ENCODE measurements at regions not wholly inside any gene's neighbourhood (a gene's known extent, or its start where the extent isn't known, plus 50 kb on each side); places are given as distances from the start of the nearest gene placed in this dataset.

- ATAC-seq (no peak), DNase-seq (no peak)
- H3K4me3 Mint-ChIP-seq, result no peak overlapping the region
- peaks cover 20% of the 10 kb centered on the region for H3K27me3 Mint-ChIP-seq
- H3K36me3 Mint-ChIP-seq (ENCODE audit: low read depth), result no peaks in the 10 kb centered on the region
- H3K27ac Mint-ChIP-seq, result no peak overlapping the region
- ChIA-PET CTCF (interaction anchor here (1.5 kb wide), 1 partner anchor 13 kb away, joined by 3 read pairs; no protein-coding TSS in a partner anchor), POLR2A (no interaction called here)
- no peaks in the 10 kb centered on the region for H3K4me1 Mint-ChIP-seq
- intact Hi-C loops (cut with DNase I, micrococcal nuclease), result no loop called here
- peaks cover 12% of the 10 kb centered on the region for H3K9me3 Mint-ChIP-seq (ENCODE audit: low read depth)
Measured at GRCh38 chr4:128596853-128597252, 212.6 kb upstream of the JADE1 start.

GRCh38 chr4:128596115-128596514 is 213.4 kb upstream of the JADE1 start:
- POLR2A ChIA-PET, result no interaction called here
- Mint-ChIP-seq H3K27me3 (peaks cover 20% of the 10 kb centered on the region), H3K9me3 (ENCODE audit: low read depth) (peaks cover 12% of the 10 kb centered on the region), H3K4me1 (no peaks in the 10 kb centered on the region), H3K36me3 (ENCODE audit: low read depth) (no peaks in the 10 kb centered on the region), H3K4me3 (no peak overlapping the region), H3K27ac (no peak overlapping the region)
- CTCF ChIA-PET, result interaction anchor here (1.5 kb wide), 1 partner anchor 12 kb away, joined by 3 read pairs; no protein-coding TSS in a partner anchor
- DNase-seq (no peak), ATAC-seq (no peak)
- intact Hi-C loops (cut with DNase I, micrococcal nuclease), result no loop called here

GRCh38 chr4:128591482-128591881 is 218.0 kb upstream of the JADE1 start:
- intact Hi-C loops (cut with DNase I, micrococcal nuclease), result no loop called here
- H3K9me3 Mint-ChIP-seq (ENCODE audit: low read depth), result peaks cover 12% of the 10 kb centered on the region
- peaks cover 10% of the 10 kb centered on the region for H3K27me3 Mint-ChIP-seq
- ATAC-seq (no peak), DNase-seq (no peak)
- H3K27ac Mint-ChIP-seq, result no peak overlapping the region
- no peaks in the 10 kb centered on the region for H3K36me3 Mint-ChIP-seq (ENCODE audit: low read depth)
- no peaks in the 10 kb centered on the region for H3K4me1 Mint-ChIP-seq
- ChIA-PET POLR2A (no interaction called here), CTCF (no interaction called here)
- H3K4me3 Mint-ChIP-seq, result no peak overlapping the region

GRCh38 chr4:128590773-128591172 is 218.7 kb upstream of the JADE1 start:
- CTCF ChIA-PET, result no interaction called here
- H3K9me3 Mint-ChIP-seq (ENCODE audit: low read depth), result peaks cover 11% of the 10 kb centered on the region
- no peak for ATAC-seq

GRCh38 chr4:128590034-128590740 is 219.3 kb upstream of the JADE1 start:
- ChIA-PET POLR2A (no interaction called here), CTCF (no interaction called here)
- no peak for ATAC-seq
- intact Hi-C loops (cut with DNase I, micrococcal nuclease), result no loop called here
- Mint-ChIP-seq H3K4me3 (no peak overlapping the region), H3K27ac (no peak overlapping the region), H3K4me1 (no peaks in the 10 kb centered on the region), H3K36me3 (ENCODE audit: low read depth) (no peaks in the 10 kb centered on the region), H3K27me3 (peaks cover 4% of the 10 kb centered on the region), H3K9me3 (ENCODE audit: low read depth) (peaks cover 10% of the 10 kb centered on the region)
- no peak for DNase-seq

More at GRCh38 chr4:128590773-128591172, 218.7 kb upstream of the JADE1 start:
- Mint-ChIP-seq H3K27me3 (peaks cover 5% of the 10 kb centered on the region), H3K36me3 (ENCODE audit: low read depth) (no peaks in the 10 kb centered on the region), H3K4me1 (no peaks in the 10 kb centered on the region), H3K27ac (no peak overlapping the region), H3K4me3 (no peak overlapping the region)
- intact Hi-C loops (cut with DNase I, micrococcal nuclease), result no loop called here
- DNase-seq, result no peak
- POLR2A ChIA-PET, result no interaction called here

GRCh38 chr4:128589384-128589965 is 220.0 kb upstream of the JADE1 start:
- intact Hi-C loops (cut with DNase I, micrococcal nuclease), result no loop called here
- ATAC-seq, result no peak
- Mint-ChIP-seq H3K9me3 (ENCODE audit: low read depth) (peaks cover 6% of the 10 kb centered on the region), H3K27me3 (peaks cover 3% of the 10 kb centered on the region), H3K4me3 (no peak overlapping the region), H3K4me1 (no peaks in the 10 kb centered on the region), H3K27ac (no peak overlapping the region), H3K36me3 (ENCODE audit: low read depth) (no peaks in the 10 kb centered on the region)
- POLR2A ChIA-PET, result no interaction called here
- CTCF ChIA-PET, result no interaction called here
- DNase-seq, result no peak

GRCh38 chr4:128587382-128587781 is 222.1 kb upstream of the JADE1 start:
- H3K36me3 Mint-ChIP-seq (ENCODE audit: low read depth), result no peaks in the 10 kb centered on the region
- H3K27me3 Mint-ChIP-seq, result no peaks in the 10 kb centered on the region
- ATAC-seq, result no peak
- DNase-seq, result no peak
- intact Hi-C loops (cut with DNase I, micrococcal nuclease), result no loop called here
- no peaks in the 10 kb centered on the region for H3K9me3 Mint-ChIP-seq (ENCODE audit: low read depth)
- H3K4me1 Mint-ChIP-seq, result no peaks in the 10 kb centered on the region
- H3K27ac Mint-ChIP-seq, result no peak overlapping the region
- ChIA-PET POLR2A (no interaction called here), CTCF (interaction anchor here (1.0 kb wide), 1 partner anchor 12 kb away, joined by 5 read pairs; no protein-coding TSS in a partner anchor)
- H3K4me3 Mint-ChIP-seq, result no peak overlapping the region

GRCh38 chr4:128583753-128584712 is 225.5 kb upstream of the JADE1 start:
- H3K27me3 Mint-ChIP-seq, result no peaks in the 10 kb centered on the region
- ChIA-PET POLR2A (no interaction called here), CTCF (interaction anchor here (0.5 to 1.5 kb wide), 4 partner anchors 9 to 286 kb away, joined by 3 to 6 read pairs (median 3); no protein-coding TSS in a partner anchor)
- H3K4me3 Mint-ChIP-seq, result no peak overlapping the region
- DNase-seq (no peak), ATAC-seq (no peak)
- intact Hi-C loops (cut with DNase I, micrococcal nuclease), result no loop called here
- no peaks in the 10 kb centered on the region for H3K36me3 Mint-ChIP-seq (ENCODE audit: low read depth)
- no peaks in the 10 kb centered on the region for H3K4me1 Mint-ChIP-seq
- H3K9me3 Mint-ChIP-seq (ENCODE audit: low read depth), result no peaks in the 10 kb centered on the region
- H3K27ac Mint-ChIP-seq, result no peak overlapping the region

- Mint-ChIP-seq H3K27ac (no peak overlapping the region), H3K36me3 (ENCODE audit: low read depth) (no peaks in the 10 kb centered on the region), H3K9me3 (ENCODE audit: low read depth) (no peaks in the 10 kb centered on the region), H3K27me3 (no peaks in the 10 kb centered on the region), H3K4me1 (no peaks in the 10 kb centered on the region), H3K4me3 (no peak overlapping the region)
- ChIA-PET CTCF (no interaction called here), POLR2A (no interaction called here)
- intact Hi-C loops (cut with DNase I, micrococcal nuclease), result no loop called here
- DNase-seq (no peak), ATAC-seq (no peak)
Measured at GRCh38 chr4:128582427-128582870, 227.1 kb upstream of the JADE1 start.

- Mint-ChIP-seq H3K27ac (no peak overlapping the region), H3K4me1 (no peaks in the 10 kb centered on the region), H3K4me3 (no peak overlapping the region), H3K9me3 (ENCODE audit: low read depth) (no peaks in the 10 kb centered on the region), H3K27me3 (no peaks in the 10 kb centered on the region), H3K36me3 (ENCODE audit: low read depth) (no peaks in the 10 kb centered on the region)
- ChIA-PET POLR2A (no interaction called here), CTCF (interaction anchor here (1.0 kb wide), 1 partner anchor 248 kb away, joined by 3 read pairs; no protein-coding TSS in a partner anchor)
- intact Hi-C loops (cut with DNase I, micrococcal nuclease), result loop anchor here in 1 of 2 experiments (10.0 kb wide), 1 partner anchor 1065 kb away; no protein-coding TSS in a partner anchor
- DNase-seq (no peak), ATAC-seq (no peak)
Measured at GRCh38 chr4:128579154-128579853, 230.2 kb upstream of the JADE1 start.

- Mint-ChIP-seq H3K4me1 (no peaks in the 10 kb centered on the region), H3K27me3 (no peaks in the 10 kb centered on the region), H3K9me3 (ENCODE audit: low read depth) (no peaks in the 10 kb centered on the region), H3K27ac (no peak overlapping the region), H3K36me3 (ENCODE audit: low read depth) (no peaks in the 10 kb centered on the region), H3K4me3 (no peak overlapping the region)
- ChIA-PET POLR2A (no interaction called here), CTCF (interaction anchor here (0.6 to 2.6 kb wide), 14 partner anchors 9 to 444 kb away, joined by 3 to 12 read pairs (median 3); no protein-coding TSS in a partner anchor)
- DNase-seq (peak; percentile 87), ATAC-seq (peak; percentile 84)
- intact Hi-C loops (cut with DNase I, micrococcal nuclease), result loop anchor here (1.0 to 10.0 kb wide), 4 partner anchors 235 to 1070 kb away; partner anchors contain the start of gene JADE1 (in 2 of the 2)
Measured at GRCh38 chr4:128574706-128575105, 234.8 kb upstream of the JADE1 start.

Data from activated CD4-positive, alpha-beta T cell treated with anti-CD3 and anti-CD28 coated beads for 36 hours (primary cell).